ENCODE measurements at regions not wholly inside any gene's neighbourhood (a gene's known extent, or its start where the extent isn't known, plus 50 kb on each side); places are given as distances from the start of the nearest gene placed in this dataset.

GRCh38 chr4:115310641-115311040, 197.2 kb upstream of the NDST4 start:
- no peak overlapping the region for H3K27ac ChIP-seq
- H3K4me3 ChIP-seq = no peak overlapping the region
- H3K9me3 ChIP-seq = no peaks in the 10 kb centered on the region
- DNase-seq (ENCODE audit: low spot score) = no peak
- no peak for TF ChIP-seq CTCF (IDR thresholded peaks at IDR 0.05)
- no peaks in the 10 kb centered on the region for H3K27me3 ChIP-seq
- H3K36me3 ChIP-seq = no peaks in the 10 kb centered on the region
- no peaks in the 10 kb centered on the region for H3K4me1 ChIP-seq

GRCh38 chr4:115294717-115295116, 181.3 kb upstream of the NDST4 start:
- no peaks in the 10 kb centered on the region for H3K27me3 ChIP-seq
- TF ChIP-seq CTCF (IDR thresholded peaks at IDR 0.05) = no peak
- no peaks in the 10 kb centered on the region for H3K4me1 ChIP-seq
- H3K4me3 ChIP-seq = no peak overlapping the region
- no peak for DNase-seq (ENCODE audit: low spot score)
- H3K36me3 ChIP-seq = no peaks in the 10 kb centered on the region
- no peaks in the 10 kb centered on the region for H3K9me3 ChIP-seq
- no peak overlapping the region for H3K27ac ChIP-seq

- H3K9me3 ChIP-seq = no peaks in the 10 kb centered on the region
- H3K4me3 ChIP-seq = no peak overlapping the region
- no peak overlapping the region for H3K27ac ChIP-seq
- H3K36me3 ChIP-seq = no peaks in the 10 kb centered on the region
- no peak for DNase-seq (ENCODE audit: low spot score)
- H3K4me1 ChIP-seq = no peaks in the 10 kb centered on the region
- TF ChIP-seq CTCF (IDR thresholded peaks at IDR 0.05) = no peak
- H3K27me3 ChIP-seq = no peaks in the 10 kb centered on the region
Measured at GRCh38 chr4:115293093-115293462, 179.7 kb upstream of the NDST4 start.

GRCh38 chr4:115292320-115293092, 179.1 kb upstream of the NDST4 start:
- H3K27me3 ChIP-seq = no peaks in the 10 kb centered on the region
- H3K9me3 ChIP-seq = no peaks in the 10 kb centered on the region
- H3K4me1 ChIP-seq = no peaks in the 10 kb centered on the region
- no peak for DNase-seq (ENCODE audit: low spot score)
- no peak overlapping the region for H3K4me3 ChIP-seq
- H3K36me3 ChIP-seq = no peaks in the 10 kb centered on the region
- no peak for TF ChIP-seq CTCF (IDR thresholded peaks at IDR 0.05)
- no peak overlapping the region for H3K27ac ChIP-seq

- no peak overlapping the region for H3K27ac ChIP-seq
- DNase-seq (ENCODE audit: low spot score) = no peak
- H3K4me3 ChIP-seq = no peak overlapping the region
- no peaks in the 10 kb centered on the region for H3K27me3 ChIP-seq
- no peaks in the 10 kb centered on the region for H3K9me3 ChIP-seq
- H3K4me1 ChIP-seq = no peaks in the 10 kb centered on the region
- no peaks in the 10 kb centered on the region for H3K36me3 ChIP-seq
- no peak for TF ChIP-seq CTCF (IDR thresholded peaks at IDR 0.05)
Measured at GRCh38 chr4:115287426-115287825, 174.0 kb upstream of the NDST4 start.

- H3K36me3 ChIP-seq = no peaks in the 10 kb centered on the region
- DNase-seq (ENCODE audit: low spot score) = no peak
- H3K9me3 ChIP-seq = no peaks in the 10 kb centered on the region
- no peaks in the 10 kb centered on the region for H3K27me3 ChIP-seq
- H3K4me3 ChIP-seq = no peak overlapping the region
- TF ChIP-seq CTCF (IDR thresholded peaks at IDR 0.05) = no peak
- no peak overlapping the region for H3K27ac ChIP-seq
- H3K4me1 ChIP-seq = no peaks in the 10 kb centered on the region
Measured at GRCh38 chr4:115279330-115279729, 165.9 kb upstream of the NDST4 start.

Measured in right atrium auricular region (tissue), 2 donors.